GM18907 (cell line): ENCODE measurements at regions not wholly inside any gene's neighbourhood (a gene's known extent, or its start where the extent isn't known, plus 50 kb on each side); places are given as distances from the start of the nearest gene placed in this dataset.
A peak's percentile ranks its signal among the peaks of the same experiment; 100 is the strongest.

ENCODE experiments used
- ATAC-seq: cut with Tn5 transposase; IDR thresholded peaks from one replicate; pipeline ENCODE4 v1.9.1; 2021; ENCODE audit warnings: mild to moderate bottlenecking, moderate library complexity; ENCODE audit not compliant: unreplicated experiment

- ATAC-seq: no peak
These were observed 537.3 kb upstream of the SEMA6D start for GRCh38 chr15:47179988-47180387.

- ATAC-seq: no peak
These were observed 534.5 kb upstream of the SEMA6D start for GRCh38 chr15:47182818-47183217.

GRCh38 chr15:47184003-47184907 is 533.0 kb upstream of the SEMA6D start:
- peak; percentile 73 for ATAC-seq

DNA sequence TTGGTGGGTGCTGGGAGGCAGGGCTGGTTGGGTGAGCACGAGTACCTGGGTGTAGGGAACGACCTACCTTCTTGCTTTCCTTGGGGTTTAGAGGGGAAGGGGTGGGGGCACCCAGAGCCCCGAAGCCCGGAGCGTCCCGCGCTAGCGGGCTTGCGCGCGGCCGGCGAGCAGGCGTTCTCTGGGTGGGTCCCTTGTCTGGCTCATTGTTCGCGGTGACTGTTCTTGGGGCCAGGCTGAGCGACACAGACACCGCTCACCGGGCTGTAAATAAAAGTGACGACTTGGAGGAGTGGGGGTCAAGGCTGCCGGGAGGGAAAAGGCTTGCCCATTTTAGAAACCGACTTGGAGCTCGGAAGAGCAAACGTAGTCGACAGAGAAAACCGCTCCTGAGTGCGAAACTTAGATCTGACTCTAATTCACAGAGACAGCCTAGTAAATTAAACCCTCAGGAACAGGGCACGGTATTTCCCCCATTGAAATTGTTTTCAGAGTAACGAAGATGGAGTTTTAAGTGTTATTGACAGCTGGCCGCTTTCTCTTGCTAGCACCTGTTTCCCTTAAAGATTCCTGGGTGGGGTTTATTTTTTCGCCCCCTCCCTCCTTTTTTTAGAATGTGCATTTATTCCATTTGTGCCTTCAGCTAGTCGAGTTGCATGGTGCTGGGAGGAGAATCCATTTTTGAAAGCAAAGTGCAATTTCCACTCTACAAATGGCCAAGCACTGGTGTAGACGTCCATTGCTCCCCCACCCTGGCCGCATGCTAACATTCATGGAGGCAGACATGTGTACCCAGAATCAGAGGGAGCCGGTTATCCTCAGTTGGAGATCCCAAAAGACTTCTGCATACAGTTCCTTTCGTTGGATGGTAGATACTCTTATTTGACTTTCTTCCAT is 532.1 kb upstream of the SEMA6D start:
- ATAC-seq: no peak

DNA sequence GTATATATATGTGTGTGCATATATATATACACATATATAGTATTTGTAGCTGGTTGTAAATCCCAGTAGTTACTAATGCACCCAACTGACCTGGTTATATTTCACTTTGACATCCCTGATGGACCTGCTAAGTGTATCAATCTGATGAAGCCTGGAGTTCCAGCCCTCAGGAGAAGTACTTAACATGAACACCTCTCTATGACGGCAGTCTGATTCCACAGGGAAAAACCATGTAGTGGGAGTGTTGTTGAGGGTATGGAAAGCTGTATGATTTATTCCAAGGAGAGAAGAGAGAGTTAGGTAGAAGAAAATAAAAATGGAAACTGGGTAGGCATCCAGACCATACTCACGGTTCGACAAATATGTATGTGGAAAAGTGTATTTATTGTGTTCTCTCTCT is 531.2 kb upstream of the SEMA6D start:
- no peak for ATAC-seq

- ATAC-seq: no peak
These were observed 528.4 kb upstream of the SEMA6D start for GRCh38 chr15:47188758-47189507.

GRCh38 chr15:47194718-47195117 is 522.6 kb upstream of the SEMA6D start:
- ATAC-seq: no peak

- peak; percentile 94 for ATAC-seq
These were observed 521.3 kb upstream of the SEMA6D start for GRCh38 chr15:47196048-47196447.

- no peak for ATAC-seq
These were observed 513.3 kb upstream of the SEMA6D start for GRCh38 chr15:47203993-47204392.

DNA sequence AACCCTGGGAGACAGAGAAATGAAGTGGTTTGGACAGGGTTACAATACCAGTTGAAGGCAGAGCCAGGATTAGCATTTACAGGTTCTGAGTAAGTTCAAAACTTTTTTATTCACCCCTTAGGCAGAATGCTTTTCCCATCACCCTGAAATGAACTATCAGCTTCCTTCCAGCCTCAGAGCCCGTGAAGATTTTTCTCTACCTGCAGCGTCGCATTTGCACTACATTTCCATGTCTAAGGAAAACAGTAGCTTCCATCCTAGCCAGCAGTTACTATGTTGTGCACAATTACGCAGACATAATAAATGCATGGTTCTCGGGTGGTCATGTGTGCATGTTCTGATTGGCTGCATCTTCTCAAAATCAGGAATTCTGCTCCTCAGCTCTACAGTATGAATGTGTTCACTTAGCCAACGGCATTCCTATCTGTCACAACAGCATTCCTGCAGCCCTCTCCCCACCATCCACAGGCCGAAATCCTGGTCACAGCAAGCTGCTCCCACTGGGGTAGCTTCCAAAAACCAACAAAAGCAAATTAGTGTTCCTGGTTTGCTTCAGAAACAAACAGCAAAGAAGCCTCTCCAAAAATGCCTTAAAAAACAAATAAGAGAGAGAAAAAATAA is 510.8 kb upstream of the SEMA6D start:
- ATAC-seq: no peak

DNA sequence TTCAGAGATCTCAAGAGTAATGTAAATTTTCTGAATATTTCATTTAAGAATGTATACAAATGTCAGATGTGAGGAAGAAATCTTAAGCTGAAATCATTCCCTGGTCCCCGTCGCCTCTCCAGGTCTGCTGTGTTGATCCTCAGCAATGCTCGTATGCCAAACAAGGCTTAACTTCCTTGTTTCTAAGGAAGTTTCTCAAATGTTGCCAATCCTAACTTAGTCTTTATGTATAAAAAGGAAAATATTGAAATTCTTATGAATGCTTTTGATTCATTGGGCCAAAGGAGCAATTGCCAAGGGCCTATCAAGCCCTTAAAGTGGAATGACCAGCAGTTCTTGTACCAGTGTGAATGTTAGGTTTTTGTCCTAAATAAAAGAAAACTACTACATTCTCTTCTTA is 507.7 kb upstream of the SEMA6D start:
- no peak for ATAC-seq

DNA sequence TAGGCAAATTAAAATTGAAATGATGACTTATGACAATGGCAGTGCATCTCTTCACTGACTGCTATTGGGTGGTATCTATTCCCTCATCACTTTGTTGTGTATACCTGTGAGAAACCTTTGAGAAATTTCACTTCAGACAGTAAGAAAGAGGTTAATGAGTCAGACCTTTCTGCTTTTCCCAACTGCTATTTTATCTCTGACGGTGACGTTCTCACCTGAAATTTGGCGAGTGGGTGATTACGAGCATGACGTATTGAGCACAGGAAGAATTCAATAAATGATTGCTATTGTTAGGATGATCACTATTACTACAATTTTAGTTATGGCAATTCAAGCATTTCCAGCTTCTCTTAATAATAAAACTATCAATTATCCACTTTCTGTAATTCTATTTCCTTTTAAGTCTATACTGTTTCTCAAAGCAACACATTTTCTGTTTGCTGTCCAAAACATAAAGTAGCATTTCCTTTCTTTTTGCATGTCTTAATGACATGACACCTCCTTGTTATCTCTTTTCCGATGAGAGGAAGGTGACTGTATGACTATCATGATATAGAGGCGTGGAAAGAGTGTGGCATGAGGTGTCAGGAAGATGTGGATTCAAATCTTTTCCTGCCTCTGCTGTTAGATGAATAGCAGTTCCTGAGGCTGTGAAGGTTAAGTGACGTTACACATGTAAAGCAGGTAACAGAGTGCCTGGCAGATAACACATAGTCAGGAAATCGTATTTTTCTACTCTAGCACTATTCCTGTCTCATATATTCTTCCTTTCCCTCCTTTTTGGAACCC is 504.9 kb upstream of the SEMA6D start:
- ATAC-seq: no peak

GRCh38 chr15:47213883-47214282 is 503.4 kb upstream of the SEMA6D start:
- ATAC-seq: no peak

DNA sequence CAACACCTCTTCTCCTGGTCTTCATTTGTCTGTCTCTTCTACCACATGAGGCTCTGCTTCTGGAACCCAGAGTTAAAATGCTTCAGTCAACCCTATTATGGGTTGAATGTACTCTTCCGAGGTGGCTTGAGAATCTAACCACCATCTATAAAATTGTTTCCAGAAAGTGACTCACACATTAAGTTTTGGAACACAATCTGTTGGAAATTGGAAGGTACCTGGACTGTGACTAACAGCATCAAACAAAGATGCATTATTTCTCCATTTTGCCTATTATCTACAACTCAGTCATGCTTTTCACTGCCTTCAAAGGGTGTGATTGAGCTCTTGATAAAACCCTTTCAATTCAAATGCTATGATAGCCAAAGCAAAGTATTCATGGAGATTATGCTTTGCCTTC is 499.0 kb upstream of the SEMA6D start:
- no peak for ATAC-seq

DNA sequence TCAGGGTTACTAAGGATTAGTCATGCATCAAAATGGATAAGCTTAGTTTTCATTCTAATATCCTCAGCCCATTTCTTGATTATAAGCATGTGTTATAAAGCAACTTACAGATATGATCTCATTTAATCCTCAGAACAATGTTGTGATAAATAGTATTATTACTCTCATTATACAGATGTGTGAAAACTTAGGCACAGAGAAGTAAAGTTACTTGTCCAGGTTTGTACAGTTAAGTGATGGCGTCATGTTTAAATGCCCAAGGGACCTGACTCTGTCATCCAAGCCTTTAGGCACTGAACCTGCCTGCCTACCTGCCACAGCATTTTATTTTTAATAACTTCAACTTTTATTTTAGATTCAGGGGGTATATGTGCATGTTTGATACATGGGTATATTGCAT is 472.9 kb upstream of the SEMA6D start:
- no peak for ATAC-seq

- ATAC-seq: no peak
These were observed 471.0 kb upstream of the SEMA6D start for GRCh38 chr15:47246317-47246716.

GRCh38 chr15:47258521-47258920 is 458.8 kb upstream of the SEMA6D start:
- no peak for ATAC-seq

DNA sequence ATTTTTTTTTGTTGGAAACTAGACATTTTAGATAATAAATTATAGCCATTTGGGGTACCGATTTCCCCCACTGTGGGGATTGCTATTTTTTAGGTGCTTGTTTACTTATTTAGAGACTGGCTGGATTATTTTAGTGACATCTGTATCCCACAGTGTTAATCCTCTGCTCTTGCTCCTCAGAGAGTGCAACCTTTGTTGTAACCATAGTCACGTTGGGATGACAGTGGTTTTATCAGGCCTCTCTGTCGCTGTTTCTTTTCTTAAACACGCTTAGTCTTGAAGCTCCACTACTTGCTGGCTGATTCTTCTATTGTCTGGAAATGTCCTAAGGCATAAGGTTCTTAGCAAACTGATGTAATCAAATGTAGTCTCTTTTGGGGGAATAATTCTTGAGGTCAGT is 451.6 kb upstream of the SEMA6D start:
- ATAC-seq: no peak

DNA sequence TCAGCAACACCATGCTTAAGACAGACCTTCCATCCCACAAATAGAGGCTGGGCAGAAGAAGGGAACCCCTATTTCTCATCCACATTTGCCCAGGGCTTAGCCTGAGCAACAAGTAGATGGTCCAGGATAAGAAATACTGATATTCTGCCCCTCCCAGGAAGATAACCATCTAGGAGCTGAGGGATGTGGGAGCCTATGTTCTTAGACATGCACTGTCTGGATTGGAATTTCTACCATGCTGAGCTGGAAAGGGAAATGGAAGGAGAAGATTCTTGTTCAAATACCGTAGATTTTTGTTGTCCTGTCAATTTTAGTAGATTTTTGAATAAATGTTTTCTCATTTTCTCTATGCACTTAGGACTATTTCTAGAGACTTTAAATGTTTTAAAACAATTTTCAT is 450.7 kb upstream of the SEMA6D start:
- ATAC-seq: no peak

GRCh38 chr15:47273864-47274263 is 443.4 kb upstream of the SEMA6D start:
- no peak for ATAC-seq
